IMR-90 (cell line): ENCODE measurements at regions not wholly inside any gene's neighbourhood (a gene's known extent, or its start where the extent isn't known, plus 50 kb on each side); places are given as distances from the start of the nearest gene placed in this dataset.

Experiments used
- ATAC-seq: fragments of 200-7000 bp; cut with Tn5 transposase; 2 replicates; pipeline ENCODE4 v1.9.1; 2020; ENCODE audit warnings: low read depth, mild to moderate bottlenecking, moderate library complexity
- BruUV-seq: library from RNA; stranded (reverse); fragments of 400-500 nt; replicated peaks from 2 replicates; lab custom pipeline; 2021; lab: Mats Ljungman, UMichigan
- CTCF ChIA-PET: fragments of 300-600 bp; formaldehyde crosslinking; extraction: SDS; loops from one replicate; lab custom pipeline; 2021; ENCODE audit warnings: antibody characterized with exemption; lab: Yijun Ruan, JAX
- POLR2A ChIA-PET: fragments of 300-600 bp; sonication (Branson Sonifier 250); formaldehyde crosslinking; loops from one replicate; lab custom pipeline; 2022; ENCODE audit warnings: antibody characterized with exemption; ENCODE audit not compliant: unreplicated experiment; lab: Charles Lee
- DNase-seq: peaks from one replicate; pipeline ENCODE4 v3.0.0; 2013
- H2AFZ ChIP-seq: replicated peaks from 2 replicates; pipeline ENCODE3; 2013; ENCODE audit warnings: low read length, mild to moderate bottlenecking; ENCODE audit not compliant: poor library complexity
- H2AK5ac ChIP-seq: 2 replicates; pipeline ENCODE4 v1.6.1; 2013; ENCODE audit warnings: low read depth, low read length, inconsistent platforms
- H2AK9ac ChIP-seq: replicated peaks from 2 replicates; pipeline ENCODE3; 2013; ENCODE audit warnings: mild to moderate bottlenecking, low read depth, low read length, moderate library complexity; ENCODE audit not compliant: poor library complexity
- H2BK120ac ChIP-seq: 2 replicates; pipeline ENCODE4 v1.6.1; 2013; ENCODE audit warnings: low read depth, low read length, inconsistent platforms
- H2BK15ac ChIP-seq: 3 replicates; pipeline ENCODE4 v1.6.1; 2013; ENCODE audit warnings: low read depth, low read length, inconsistent platforms
- H2BK20ac ChIP-seq: 2 replicates; pipeline ENCODE4 v1.6.1; 2013; ENCODE audit warnings: low read depth, mild to moderate bottlenecking, inconsistent platforms, low read length, moderate library complexity
- H2BK5ac ChIP-seq: 2 replicates; pipeline ENCODE4 v1.6.1; 2013; ENCODE audit warnings: mild to moderate bottlenecking, low read depth, low read length, inconsistent platforms; ENCODE audit not compliant: poor library complexity, severe bottlenecking
- H3K14ac ChIP-seq: replicated peaks from 2 replicates; pipeline ENCODE4 v1.6.1; 2013; ENCODE audit warnings: low read depth, low read length, inconsistent platforms
- H3K18ac ChIP-seq: 2 replicates; pipeline ENCODE4 v1.6.1; 2013; ENCODE audit warnings: low read depth, low read length, control low read depth
- H3K23ac ChIP-seq: 2 replicates; pipeline ENCODE4 v1.6.1; 2013; ENCODE audit warnings: low read depth, low read length, inconsistent platforms
- H3K27ac ChIP-seq: 2 replicates; pipeline ENCODE4 v1.5.1; 2013; ENCODE audit warnings: mild to moderate bottlenecking, control low read depth, low read length; ENCODE audit not compliant: insufficient read depth
- H3K27me3 ChIP-seq: 2 replicates; pipeline ENCODE4 v1.6.1; 2013; ENCODE audit warnings: low read length; ENCODE audit not compliant: control insufficient read depth, insufficient read depth
- H3K36me3 ChIP-seq: 2 replicates; pipeline ENCODE4 v1.6.1; 2013; ENCODE audit warnings: low read length, mixed read lengths; ENCODE audit not compliant: control insufficient read depth, insufficient read depth
- H3K4ac ChIP-seq: 2 replicates; pipeline ENCODE4 v1.6.1; 2013; ENCODE audit warnings: low read depth, low read length, inconsistent platforms
- H3K4me1 ChIP-seq: 2 replicates; pipeline ENCODE4 v1.6.1; 2013; ENCODE audit warnings: low read length, mixed read lengths; ENCODE audit not compliant: control insufficient read depth, insufficient read depth
- H3K4me2 ChIP-seq: 2 replicates; pipeline ENCODE4 v1.6.1; 2013; ENCODE audit warnings: low read depth, mild to moderate bottlenecking, control low read depth, low read length, moderate library complexity
- H3K4me3 ChIP-seq: 2 replicates; pipeline ENCODE4 v1.5.1; 2013; ENCODE audit warnings: low read depth, mild to moderate bottlenecking, control low read depth, low read length, moderate library complexity; ENCODE audit not compliant: insufficient read depth
- H3K56ac ChIP-seq: 2 replicates; pipeline ENCODE4 v1.6.1; 2013; ENCODE audit warnings: low read length, inconsistent platforms; ENCODE audit not compliant: insufficient read depth; ENCODE audit errors: extremely low read depth
- H3K79me1 ChIP-seq, 2 experiments: 2 replicates each; pipeline ENCODE4 v1.6.1; 2013; ENCODE audit warnings: low read length in 2 of 2, inconsistent platforms in 1 of 2, low read depth in 1 of 2
- H3K9ac ChIP-seq: 2 replicates; pipeline ENCODE4 v1.6.1; 2013; ENCODE audit warnings: low read depth, low read length, control low read depth
- H3K9me1 ChIP-seq: 2 replicates; pipeline ENCODE4 v1.6.1; 2013; ENCODE audit warnings: low read length, inconsistent platforms; ENCODE audit not compliant: insufficient read depth
- H3K9me3 ChIP-seq: 2 replicates; pipeline ENCODE4 v1.6.1; 2013; ENCODE audit warnings: low read length; ENCODE audit not compliant: control insufficient read depth, insufficient read depth
- H4K20me1 ChIP-seq: 2 replicates; pipeline ENCODE4 v1.6.1; 2013; ENCODE audit warnings: low read length, inconsistent platforms; ENCODE audit not compliant: insufficient read depth
- H4K5ac ChIP-seq: 2 replicates; pipeline ENCODE4 v1.6.1; 2013; ENCODE audit warnings: mild to moderate bottlenecking, low read depth, low read length, control low read depth
- H4K8ac ChIP-seq, 2 experiments: 2 replicates each; pipeline ENCODE4 v1.6.1; 2013; ENCODE audit warnings: low read depth in 2 of 2, low read length in 2 of 2, control low read depth in 1 of 2, inconsistent platforms in 1 of 2
- H4K91ac ChIP-seq: 2 replicates; pipeline ENCODE4 v1.6.1; 2013; ENCODE audit warnings: low read depth, low read length, inconsistent platforms; ENCODE audit not compliant: insufficient read depth
- CEBPB ChIP-seq: IDR thresholded peaks from 2 replicates; pipeline ENCODE4 v1.6.1; 2012; ENCODE audit warnings: low read depth, low read length, improper control_type of control experiment
- CHD1 ChIP-seq: IDR thresholded peaks from 2 replicates; pipeline ENCODE4 v1.6.1; 2012; ENCODE audit warnings: low read depth, low read length, improper control_type of control experiment
- ELK1 ChIP-seq: fragments of 150-350 bp; IDR thresholded peaks from 2 replicates; pipeline ENCODE4 v1.6.1; 2016; ENCODE audit warnings: low read depth, mild to moderate bottlenecking, low read length, moderate library complexity, borderline replicate concordance
- USF2 ChIP-seq: fragments of 150-350 bp; IDR thresholded peaks from 2 replicates; pipeline ENCODE4 v1.6.1; 2017; ENCODE audit warnings: mild to moderate bottlenecking, antibody characterized with exemption, low read length, low read depth
- WGBS, 2 experiments: methylation state at CpG; one replicate each; pipeline versions ENCODE4 v1.1.5 to v1.1.7; 2013; ENCODE audit warnings: missing lambda C conversion rate in 2 of 2; ENCODE audit not compliant: insufficient read length in 1 of 2; ENCODE audit errors: extremely low coverage in 2 of 2; 5-methylcytosine and 5-hydroxymethylcytosine counted together
- dilution Hi-C: fragments of 300-500 bp; cut with HindIII; formaldehyde crosslinking; loops from one replicate; pipeline ENCODE4 v1.14.3; 2018; ENCODE audit warnings: low sequenced_read_pairs; ENCODE audit not compliant: unreplicated experiment
- in situ Hi-C: fragments of 300-500 bp; cut with MboI; formaldehyde crosslinking; loops from 3 replicates; pipeline ENCODE4 v1.14.3; 2019; ENCODE audit warnings: low sequenced_read_pairs, inconsistent platforms, mixed read lengths
- intact Hi-C: fragments of 100-400 bp; cut with micrococcal nuclease; formaldehyde crosslinking; loops from 2 replicates; pipeline ENCODE4 v1.10.0; 2022

GRCh38 chr20:24149175-24149574 lies 160.6 kb upstream of the GGTLC1 start:
- no peak for TF ChIP-seq USF2
- TF ChIP-seq CEBPB, result no peak
- no peak for TF ChIP-seq CHD1
- TF ChIP-seq ELK1, result no peak
- ATAC-seq, result no peak
- in situ Hi-C loops (no loop called here), dilution Hi-C loops (no loop called here), intact Hi-C loops (no loop called here)
- H3K9ac ChIP-seq, result no peak overlapping the region
- no peak overlapping the region for H4K8ac ChIP-seq
- no peak overlapping the region for H2BK15ac ChIP-seq
- H3K18ac ChIP-seq, result no peak overlapping the region
- H3K14ac ChIP-seq, result no peak overlapping the region
- H3K4ac ChIP-seq, result no peak overlapping the region
- DNase-seq, result no peak
- H3K27me3 ChIP-seq, result no peaks in the 10 kb centered on the region
- no peaks in the 10 kb centered on the region for H3K79me1 ChIP-seq
- no peaks in the 10 kb centered on the region for H4K20me1 ChIP-seq
- CTCF ChIA-PET, result no interaction called here
- no peaks in the 10 kb centered on the region for H3K9me3 ChIP-seq
- no peak overlapping the region for H2BK5ac ChIP-seq
- H3K36me3 ChIP-seq, result no peaks in the 10 kb centered on the region
- BruUV-seq, result no TSS peak
- no peak overlapping the region for H2BK20ac ChIP-seq
- no peak overlapping the region for H2AFZ ChIP-seq
- no peak overlapping the region for H4K91ac ChIP-seq
- H3K4me1 ChIP-seq, result no peaks in the 10 kb centered on the region
- WGBS, 2 experiments, result no CpG with 5 or more reads among the region's 1 CpG
- no peaks in the 10 kb centered on the region for H3K9me1 ChIP-seq
- H2AK5ac ChIP-seq, result no peak overlapping the region
- H2BK120ac ChIP-seq, result no peak overlapping the region
- no peak overlapping the region for H3K4me2 ChIP-seq
- H3K27ac ChIP-seq, result no peak overlapping the region
- no peak overlapping the region for H2AK9ac ChIP-seq
- POLR2A ChIA-PET, result no interaction called here
- H4K5ac ChIP-seq, result no peak overlapping the region
- H3K56ac ChIP-seq, result no peak overlapping the region
- H3K23ac ChIP-seq, result no peak overlapping the region
- no peak overlapping the region for H3K4me3 ChIP-seq
